ENCODE measurements at regions not wholly inside any gene's neighbourhood (a gene's known extent, or its start where the extent isn't known, plus 50 kb on each side); places are given as distances from the start of the nearest gene placed in this dataset.

- Histone ChIP-seq H3K4me2 (ENCODE audit: control insufficient read depth, extremely low read depth, insufficient read depth, low read depth, low read length) (no peak overlapping the region), H3K4me3 (ENCODE audit: control insufficient read depth in 2 of 3, extremely low read depth in 1 of 3, insufficient read depth in 2 of 3, low read depth in 1 of 3, low read length in 3 of 3) (no peak overlapping the region), H3K9me1 (ENCODE audit: control insufficient read depth, extremely low read depth, insufficient read depth, low read length) (no peaks in the 10 kb centered on the region), H3K9ac (ENCODE audit: control insufficient read depth, extremely low read depth, insufficient read depth, low read length) (no peak overlapping the region), H2AFZ (ENCODE audit: control insufficient read depth, low read length) (no peak overlapping the region), H3K79me2 (ENCODE audit: control insufficient read depth, insufficient read depth, low read length) (no peaks in the 10 kb centered on the region), H3K9me3 (ENCODE audit: control insufficient read depth, low read depth, low read length) (no peaks in the 10 kb centered on the region), H4K20me1 (ENCODE audit: control insufficient read depth, extremely low read depth, insufficient read depth, low read length) (no peaks in the 10 kb centered on the region), H3K4me1 (ENCODE audit: control insufficient read depth, extremely low read depth, insufficient read depth, low read length) (peaks cover 22% of the 10 kb centered on the region), H3K27me3 (ENCODE audit: control insufficient read depth, extremely low read depth, insufficient read depth, low read length) (no peaks in the 10 kb centered on the region), H3K27ac (ENCODE audit: control insufficient read depth, insufficient read depth, low read length) (no peak overlapping the region), H3K36me3 (ENCODE audit: control insufficient read depth in 2 of 2, extremely low read depth in 1 of 2, insufficient read depth in 2 of 2, low read length in 2 of 2) (no peaks in the 10 kb centered on the region)
- FAIRE-seq (no peak), DNase-seq (ENCODE audit: low read depth, low spot score) (no peak)
- TF ChIP-seq CTCF (optimal IDR thresholded peaks at IDR 0.05 in 1 of 3, IDR thresholded peaks at IDR 0.05 in 1 of 3, conservative IDR thresholded peaks at IDR 0.05 in 1 of 3; ENCODE audit: extremely low read depth in 1 of 3, insufficient read depth in 2 of 3, low read length in 3 of 3) (no peak), EZH2 (IDR thresholded peaks at IDR 0.05; ENCODE audit: low read length) (no peak)
- dilution Hi-C loops (cut with MboI; ENCODE audit: extremely low pct_ligation_motif_present, low sequenced_read_pairs) = no loop called here
Measured at GRCh38 chr7:116425647-116426209, 73.8 kb upstream of the CAV2 start.

GRCh38 chr7:116426428-116427156 lies 72.9 kb upstream of the CAV2 start:
- Histone ChIP-seq H3K27ac (ENCODE audit: control insufficient read depth, insufficient read depth, low read length) (no peak overlapping the region), H3K4me2 (ENCODE audit: control insufficient read depth, extremely low read depth, insufficient read depth, low read depth, low read length) (no peak overlapping the region), H3K9me1 (ENCODE audit: control insufficient read depth, extremely low read depth, insufficient read depth, low read length) (no peaks in the 10 kb centered on the region), H3K36me3 (ENCODE audit: control insufficient read depth in 2 of 2, extremely low read depth in 1 of 2, insufficient read depth in 2 of 2, low read length in 2 of 2) (no peaks in the 10 kb centered on the region), H3K9me3 (ENCODE audit: control insufficient read depth, low read depth, low read length) (no peaks in the 10 kb centered on the region), H3K4me3 (ENCODE audit: control insufficient read depth in 2 of 3, extremely low read depth in 1 of 3, insufficient read depth in 2 of 3, low read depth in 1 of 3, low read length in 3 of 3) (no peak overlapping the region), H3K79me2 (ENCODE audit: control insufficient read depth, insufficient read depth, low read length) (no peaks in the 10 kb centered on the region), H2AFZ (ENCODE audit: control insufficient read depth, low read length) (no peak overlapping the region), H4K20me1 (ENCODE audit: control insufficient read depth, extremely low read depth, insufficient read depth, low read length) (no peaks in the 10 kb centered on the region), H3K4me1 (ENCODE audit: control insufficient read depth, extremely low read depth, insufficient read depth, low read length) (peaks cover 22% of the 10 kb centered on the region), H3K27me3 (ENCODE audit: control insufficient read depth, extremely low read depth, insufficient read depth, low read length) (no peaks in the 10 kb centered on the region), H3K9ac (ENCODE audit: control insufficient read depth, extremely low read depth, insufficient read depth, low read length) (no peak overlapping the region)
- TF ChIP-seq EZH2 (IDR thresholded peaks at IDR 0.05; ENCODE audit: low read length) (no peak), CTCF (optimal IDR thresholded peaks at IDR 0.05 in 1 of 3, IDR thresholded peaks at IDR 0.05 in 1 of 3, conservative IDR thresholded peaks at IDR 0.05 in 1 of 3; ENCODE audit: extremely low read depth in 1 of 3, insufficient read depth in 2 of 3, low read length in 3 of 3) (no peak)
- FAIRE-seq (peak; percentile 79), DNase-seq (ENCODE audit: low read depth, low spot score) (peak; percentile 83)
- dilution Hi-C loops (cut with MboI; ENCODE audit: extremely low pct_ligation_motif_present, low sequenced_read_pairs) = no loop called here
